Nucleus accumbens (tissue), 56 donors: ENCODE measurements at regions not wholly inside any gene's neighbourhood (a gene's known extent, or its start where the extent isn't known, plus 50 kb on each side); places are given as distances from the start of the nearest gene placed in this dataset.

Experiments
- DNase-seq, 56 donors: peaks; one replicate each; lab custom pipeline; 2025; lab: John Stamatoyannopoulos, UW

- DNase-seq: no peak
Measured at GRCh38 chr11:135075740-135076139, 663.7 kb upstream of the B3GAT1 start.

GRCh38 chr11:135074397-135074998, 662.5 kb upstream of the B3GAT1 start:
- DNase-seq: peak in 1 of 56 donors; percentile 3

- DNase-seq: no peak
Measured at GRCh38 chr11:135073870-135074269, 661.8 kb upstream of the B3GAT1 start.

- no peak for DNase-seq
Measured at GRCh38 chr11:135073381-135073780, 661.3 kb upstream of the B3GAT1 start.

- DNase-seq: no peak
Measured at GRCh38 chr11:135069890-135070289, 657.8 kb upstream of the B3GAT1 start.

GRCh38 chr11:135069063-135069462, 657.0 kb upstream of the B3GAT1 start:
- DNase-seq: no peak

GRCh38 chr11:135062994-135063393, 651.0 kb upstream of the B3GAT1 start:
- DNase-seq: no peak

GRCh38 chr11:135061166-135061565, 649.1 kb upstream of the B3GAT1 start:
- no peak for DNase-seq

- no peak for DNase-seq
Measured at GRCh38 chr11:135046986-135047385, 634.9 kb upstream of the B3GAT1 start.

GRCh38 chr11:135046556-135046955, 634.5 kb upstream of the B3GAT1 start:
- peak in 4 of 56 donors; percentile 8 to 37 (median 10) for DNase-seq

- DNase-seq: no peak
Measured at GRCh38 chr11:135043434-135043833, 631.4 kb upstream of the B3GAT1 start.

GRCh38 chr11:135037828-135038227, 625.8 kb upstream of the B3GAT1 start:
- DNase-seq: no peak

GRCh38 chr11:135036488-135037297, 624.7 kb upstream of the B3GAT1 start:
- DNase-seq: no peak

GRCh38 chr11:135035282-135035681, 623.2 kb upstream of the B3GAT1 start:
- no peak for DNase-seq

- DNase-seq: peak in 39 of 56 donors; percentile 3 to 71 (median 39)
Measured at GRCh38 chr11:135033540-135033939, 621.5 kb upstream of the B3GAT1 start.

GRCh38 chr11:135031205-135031989, 619.4 kb upstream of the B3GAT1 start:
- DNase-seq: no peak

GRCh38 chr11:135027461-135027860, 615.4 kb upstream of the B3GAT1 start:
- DNase-seq: no peak

GRCh38 chr11:135023499-135023898, 611.5 kb upstream of the B3GAT1 start:
- DNase-seq: no peak

- no peak for DNase-seq
Measured at GRCh38 chr11:135022454-135022853, 610.4 kb upstream of the B3GAT1 start.

- no peak for DNase-seq
Measured at GRCh38 chr11:135019899-135020298, 607.9 kb upstream of the B3GAT1 start.

GRCh38 chr11:135019343-135019871, 607.4 kb upstream of the B3GAT1 start:
- no peak for DNase-seq
